GM18868 (cell line): ENCODE measurements at regions not wholly inside any gene's neighbourhood (a gene's known extent, or its start where the extent isn't known, plus 50 kb on each side); places are given as distances from the start of the nearest gene placed in this dataset.

Experiments
- ATAC-seq: cut with Tn5 transposase; IDR thresholded peaks from one replicate; pipeline ENCODE4 v1.9.1; 2021; ENCODE audit warnings: mild to moderate bottlenecking, moderate library complexity; ENCODE audit not compliant: unreplicated experiment

DNA sequence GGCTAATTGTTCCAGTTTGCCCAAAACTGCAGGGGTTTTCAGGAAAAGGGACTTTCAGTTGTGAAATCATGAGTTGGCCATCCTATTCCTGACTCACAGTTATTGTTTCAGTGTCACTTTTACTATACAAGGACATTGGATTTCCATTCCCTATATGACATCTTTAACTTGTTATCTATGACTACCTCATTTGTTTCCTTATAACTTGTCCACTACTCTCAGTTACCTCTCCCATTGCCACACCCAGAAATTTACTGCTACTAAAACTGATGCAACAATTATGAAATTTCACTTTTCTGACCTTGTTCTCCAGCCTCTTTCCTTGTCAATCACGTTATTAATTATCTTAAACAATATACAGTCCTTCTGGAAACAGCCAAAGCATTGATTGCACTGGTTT lies 116.5 kb upstream of the ZNF804A start:
- ATAC-seq = no peak

DNA sequence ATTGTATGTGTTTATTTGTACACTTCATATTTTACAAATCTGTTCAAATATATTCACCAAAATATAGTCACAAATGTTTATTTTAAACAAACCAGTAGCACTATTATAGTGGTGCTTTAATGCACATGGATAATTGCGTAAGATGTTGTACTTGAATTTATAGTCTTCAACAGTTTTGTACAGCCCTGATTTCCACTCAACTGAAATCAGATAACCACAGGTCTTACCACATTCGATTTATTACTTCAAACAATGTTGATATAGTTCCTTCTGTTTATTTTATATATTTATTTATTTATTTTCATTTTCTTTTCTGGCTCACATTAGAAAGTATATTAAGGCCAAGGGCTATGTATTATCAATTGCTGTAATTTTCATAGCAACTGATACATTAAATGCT lies 99.4 kb upstream of the ZNF804A start:
- ATAC-seq = no peak

DNA sequence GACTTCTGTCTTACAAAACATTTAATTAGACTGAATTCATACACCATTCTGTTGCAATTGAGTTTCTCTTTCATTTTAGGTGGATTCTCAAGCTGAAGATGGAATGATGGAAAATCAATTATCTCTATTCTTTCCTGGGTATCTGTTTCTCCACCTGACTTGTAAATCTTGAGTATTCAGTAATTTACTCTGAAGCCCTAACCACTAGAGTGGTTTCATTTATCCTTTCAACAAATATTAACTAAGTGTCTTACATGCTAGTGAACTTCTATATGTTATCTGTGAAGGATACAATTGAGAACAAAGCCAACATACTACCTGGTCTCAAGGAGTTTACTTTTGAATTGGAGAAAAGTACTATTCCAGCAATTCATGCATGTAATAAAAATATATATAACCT lies 94.1 kb upstream of the ZNF804A start:
- no peak for ATAC-seq

DNA sequence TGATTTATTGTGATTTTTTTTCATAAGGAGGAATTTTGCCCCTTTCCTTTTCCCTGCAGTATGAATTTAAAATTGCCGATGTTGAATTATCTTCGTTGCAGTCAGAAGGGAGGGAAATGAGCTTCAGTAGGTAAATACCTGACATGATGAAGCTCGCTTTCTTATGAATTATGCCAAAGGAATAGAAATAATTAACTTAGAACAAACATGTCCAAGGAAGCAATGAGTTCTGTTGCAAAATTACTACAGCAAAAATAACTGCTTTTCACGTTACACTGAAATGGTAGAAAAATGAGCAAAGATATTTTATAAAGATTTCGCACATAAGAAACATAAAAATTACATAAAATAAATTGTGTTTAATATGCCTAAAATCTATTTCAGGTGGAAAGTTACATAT lies 91.1 kb upstream of the ZNF804A start:
- ATAC-seq = no peak

DNA sequence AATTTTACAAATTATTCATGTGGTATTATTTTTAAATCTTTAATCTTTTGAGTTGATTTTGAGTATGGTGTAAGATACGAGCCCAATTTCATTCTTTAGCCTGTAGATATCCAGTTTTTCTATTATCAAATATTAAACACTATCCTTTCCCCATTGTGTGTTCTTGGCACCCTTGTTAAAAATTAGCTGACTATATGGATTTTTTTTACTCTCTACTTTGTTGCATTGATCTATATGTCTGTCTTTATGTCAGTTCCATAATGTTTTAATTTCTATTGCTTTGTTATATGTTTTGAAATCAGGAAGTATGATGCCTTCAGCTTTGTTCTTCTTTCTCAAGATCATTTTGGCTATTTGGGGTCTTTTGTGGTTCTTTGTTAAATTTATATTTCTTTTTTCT lies 80.9 kb upstream of the ZNF804A start:
- no peak for ATAC-seq

DNA sequence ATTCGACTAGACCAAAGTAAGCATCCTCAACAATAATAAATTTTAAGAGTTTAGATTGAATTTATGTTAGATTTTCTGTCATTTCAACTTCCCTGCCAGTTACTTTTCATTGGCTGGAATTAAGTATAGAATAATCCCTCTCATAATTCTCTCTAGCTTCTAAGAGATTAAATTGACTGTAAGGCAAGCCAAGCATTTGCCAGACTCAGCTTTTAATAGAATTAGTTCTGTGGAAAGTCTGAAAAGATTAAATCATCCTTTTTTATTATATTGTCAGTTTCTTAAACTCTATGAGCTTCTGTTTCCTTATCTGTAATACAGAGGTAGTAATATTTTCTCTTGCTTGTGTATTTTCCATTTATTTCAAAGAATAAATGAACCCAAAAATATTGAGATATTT lies 77.9 kb upstream of the ZNF804A start:
- no peak for ATAC-seq

DNA sequence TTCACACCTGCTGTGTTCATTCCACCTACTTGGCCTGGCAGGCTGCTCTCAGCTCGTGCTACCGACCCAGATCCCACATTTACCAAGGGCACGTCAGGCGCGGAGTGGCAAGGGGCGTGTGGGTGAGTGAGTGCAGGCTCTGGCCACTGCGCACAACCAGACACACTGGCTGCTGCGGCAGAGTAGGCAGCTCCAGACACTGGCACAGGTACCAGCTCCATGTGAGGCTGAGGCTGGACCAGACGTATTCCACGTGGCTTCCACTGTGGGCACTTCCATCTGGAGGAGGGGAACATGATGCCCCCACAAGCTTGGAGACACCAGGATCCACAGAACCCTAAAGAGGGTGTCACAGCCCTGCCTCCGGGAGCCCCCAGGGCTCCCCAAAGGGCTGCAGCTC lies 74.6 kb upstream of the ZNF804A start:
- ATAC-seq = no peak

DNA sequence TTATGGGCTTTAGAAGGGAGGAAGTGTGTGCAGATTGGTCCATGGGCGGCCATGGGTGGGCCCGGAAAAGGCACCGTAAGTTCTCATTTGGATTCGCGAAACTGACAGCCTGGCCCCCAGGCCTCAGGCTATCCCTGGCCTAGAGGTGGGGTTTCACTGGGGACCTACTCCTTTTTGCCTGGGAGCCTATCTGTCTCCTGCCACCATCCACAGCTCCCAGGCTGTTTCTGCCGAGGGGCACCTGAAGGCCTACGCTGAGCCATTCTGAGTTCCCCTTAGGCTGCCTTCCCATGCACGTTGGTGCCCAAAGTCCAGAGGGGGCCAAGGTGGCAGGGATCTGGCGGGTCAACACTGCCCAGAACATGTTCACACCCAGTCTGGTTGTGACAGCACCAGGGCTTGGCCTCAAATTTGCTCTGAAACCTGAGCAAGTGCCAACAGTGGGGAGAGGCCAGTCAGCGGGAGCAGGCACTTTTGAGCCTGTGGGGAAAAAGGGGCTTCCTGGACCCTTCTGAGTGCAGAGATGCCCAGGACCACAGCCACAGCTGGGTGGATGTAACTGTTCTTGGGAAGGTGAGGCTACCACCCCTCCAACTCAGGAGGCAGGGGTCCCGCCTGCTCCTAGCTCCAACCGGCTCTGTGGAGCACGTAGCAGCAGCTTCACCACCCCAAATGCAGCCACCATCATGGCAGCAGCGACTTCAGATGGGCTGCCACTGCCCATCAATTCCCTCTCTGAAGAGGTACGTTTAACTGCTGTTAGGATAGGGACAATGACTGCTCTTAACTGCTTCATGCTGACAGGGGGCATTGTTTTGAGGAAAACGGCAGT lies 73.6 kb upstream of the ZNF804A start:
- ATAC-seq = no peak

DNA sequence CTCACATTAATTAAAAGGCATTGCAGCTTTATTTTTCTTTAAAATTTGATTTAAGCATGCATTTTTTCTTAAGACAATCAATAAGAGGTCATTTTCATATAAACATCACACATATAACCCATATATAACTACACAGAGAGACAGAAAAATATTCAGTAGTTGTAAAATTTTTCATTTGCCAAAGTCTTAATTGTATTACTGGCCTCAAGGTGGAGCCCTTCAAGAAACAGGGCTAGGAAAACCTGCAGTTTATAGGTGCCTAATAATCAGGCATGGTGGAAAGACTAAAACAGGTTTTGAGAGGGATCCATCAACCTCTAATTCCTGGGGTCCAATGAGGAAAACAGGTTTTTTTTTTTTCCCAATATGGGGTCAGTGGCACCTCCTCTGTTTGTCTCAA lies 71.3 kb upstream of the ZNF804A start:
- no peak for ATAC-seq

DNA sequence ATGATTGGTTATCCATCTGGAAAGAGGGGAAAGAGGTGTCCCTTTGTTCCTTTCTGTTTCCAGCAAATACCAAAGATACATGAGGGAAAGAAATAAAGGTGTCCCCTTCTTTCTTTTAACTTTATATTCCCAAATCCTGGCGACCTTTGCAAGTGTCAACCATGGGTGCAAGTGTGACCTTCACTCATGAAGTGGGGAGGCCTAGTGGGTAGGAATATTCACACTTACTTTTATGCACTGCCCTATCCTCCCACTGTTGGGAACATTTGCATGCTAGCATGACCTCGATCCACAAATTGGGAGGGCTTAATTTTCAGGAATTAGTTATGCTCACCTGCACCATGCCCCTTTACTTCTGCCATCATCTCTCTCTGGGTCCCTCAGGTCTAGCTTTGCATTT lies 70.2 kb upstream of the ZNF804A start:
- no peak for ATAC-seq

DNA sequence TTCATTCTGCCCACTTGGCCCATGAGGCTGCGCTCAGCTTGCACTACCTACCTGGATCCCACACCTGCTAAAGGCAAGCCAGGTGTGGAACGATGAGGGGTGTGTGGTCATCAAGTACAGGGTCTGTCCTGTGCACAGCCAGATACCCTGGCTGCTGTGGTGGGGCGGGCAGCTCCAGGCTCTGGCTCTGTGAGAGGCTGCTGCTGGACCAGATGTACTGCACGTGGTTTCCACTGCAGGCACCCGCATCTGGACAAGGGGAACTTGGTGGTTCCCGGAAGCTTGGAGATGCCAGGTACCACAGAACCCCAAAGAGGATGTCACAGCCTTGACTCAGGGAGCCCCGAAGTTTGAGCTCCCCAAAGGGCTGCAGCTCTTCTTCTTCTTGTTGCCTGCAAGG lies 68.1 kb upstream of the ZNF804A start:
- no peak for ATAC-seq

DNA sequence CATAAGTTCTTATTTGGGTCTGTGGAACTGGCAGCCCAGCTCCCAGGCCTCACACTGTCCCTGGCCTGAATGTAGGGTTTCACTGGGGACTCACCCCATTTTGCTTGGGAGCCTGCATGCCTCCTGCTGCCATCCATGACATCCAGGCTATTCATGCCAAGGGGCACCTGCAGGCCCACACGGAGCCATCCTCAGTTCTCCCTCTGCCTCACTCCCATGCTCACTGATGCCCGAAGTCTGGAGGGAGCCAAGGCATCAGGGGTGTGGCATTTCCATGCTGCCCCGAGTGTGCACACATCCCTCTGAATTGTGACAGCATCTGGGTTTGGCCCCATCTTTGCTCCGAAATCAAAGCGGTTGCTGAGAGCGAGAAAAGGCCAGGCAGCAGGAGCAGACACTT lies 67.4 kb upstream of the ZNF804A start:
- no peak for ATAC-seq

DNA sequence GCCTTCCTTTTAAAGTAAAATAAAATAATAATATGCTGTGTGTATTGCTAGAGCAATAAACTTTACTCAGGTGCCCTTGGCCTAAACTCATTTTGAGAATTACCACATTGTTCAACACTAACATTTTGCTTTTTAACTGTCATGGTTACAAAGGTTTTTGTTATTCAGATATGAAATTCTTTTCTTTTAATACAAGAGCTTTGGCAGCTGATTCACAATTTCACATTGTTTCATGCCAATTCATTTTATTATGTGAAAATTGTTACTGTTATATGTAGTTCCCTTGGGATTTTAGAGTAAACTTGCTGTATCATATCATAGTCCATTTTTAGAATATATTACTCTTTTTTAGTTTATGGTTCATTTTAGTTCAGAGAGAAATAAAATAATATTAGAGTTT lies 65.8 kb upstream of the ZNF804A start:
- no peak for ATAC-seq

DNA sequence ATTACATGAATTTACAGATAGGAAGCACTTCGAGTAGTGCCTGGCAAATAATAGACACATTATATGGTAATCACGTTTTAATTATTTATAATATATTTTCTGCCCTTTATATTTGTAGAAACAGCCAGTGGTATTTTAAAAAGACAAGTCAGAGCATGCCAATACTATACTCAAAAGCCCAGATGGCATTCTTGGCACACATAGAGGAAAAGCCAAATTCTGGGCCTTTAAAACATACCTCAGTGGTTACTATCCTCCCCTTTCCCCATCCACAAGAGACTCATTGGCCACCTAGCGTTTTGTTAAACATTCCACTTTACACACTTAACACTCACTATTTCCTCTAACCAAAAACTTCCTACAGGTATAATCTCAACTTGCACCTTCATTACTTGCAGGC lies 63.3 kb upstream of the ZNF804A start:
- no peak for ATAC-seq

DNA sequence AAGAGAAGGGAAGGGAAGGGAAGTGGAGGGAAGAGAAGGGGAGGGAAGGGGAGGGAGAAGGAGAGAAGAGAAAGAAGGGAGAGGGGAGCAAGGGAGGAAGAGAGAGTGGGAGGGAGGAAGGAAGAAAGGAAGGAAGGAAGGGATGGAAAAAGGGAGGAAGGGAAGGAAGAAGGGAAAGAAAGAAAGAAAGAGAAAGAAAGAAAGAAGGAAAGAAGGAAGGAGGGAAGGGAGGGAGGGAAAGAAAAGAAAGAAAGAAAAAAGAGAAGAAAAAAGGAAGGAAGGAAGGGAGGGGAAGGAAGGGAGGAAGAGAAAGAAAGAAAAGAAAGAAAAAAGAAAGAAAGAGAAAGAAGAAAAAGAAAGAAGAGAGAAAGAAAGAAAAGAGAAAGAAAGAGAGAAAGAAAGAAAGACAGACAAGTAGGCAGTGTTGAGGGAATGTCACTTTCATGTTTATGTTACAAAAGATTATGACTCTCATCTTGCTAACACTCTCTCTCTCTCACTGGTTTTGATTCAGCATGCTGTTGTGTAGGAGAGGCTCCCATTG lies 58.0 kb upstream of the ZNF804A start:
- no peak for ATAC-seq

DNA sequence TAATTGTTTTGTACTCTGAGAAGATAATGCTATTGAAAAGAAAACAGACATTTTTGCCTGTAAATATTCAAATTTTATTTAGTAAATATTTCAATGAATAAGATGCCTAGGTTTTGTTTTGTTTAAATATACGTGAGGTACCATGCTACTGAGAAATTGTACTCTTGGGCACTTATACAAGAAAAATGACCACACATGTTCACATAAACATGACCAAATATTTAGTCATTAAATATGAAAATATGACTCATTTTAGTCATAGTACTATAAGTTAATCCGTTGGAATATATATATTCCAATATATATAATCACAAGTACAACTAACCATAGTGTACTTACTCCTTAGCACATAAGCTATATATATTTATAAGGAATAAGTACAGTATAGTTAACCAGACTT lies 56.7 kb upstream of the ZNF804A start:
- ATAC-seq = no peak

DNA sequence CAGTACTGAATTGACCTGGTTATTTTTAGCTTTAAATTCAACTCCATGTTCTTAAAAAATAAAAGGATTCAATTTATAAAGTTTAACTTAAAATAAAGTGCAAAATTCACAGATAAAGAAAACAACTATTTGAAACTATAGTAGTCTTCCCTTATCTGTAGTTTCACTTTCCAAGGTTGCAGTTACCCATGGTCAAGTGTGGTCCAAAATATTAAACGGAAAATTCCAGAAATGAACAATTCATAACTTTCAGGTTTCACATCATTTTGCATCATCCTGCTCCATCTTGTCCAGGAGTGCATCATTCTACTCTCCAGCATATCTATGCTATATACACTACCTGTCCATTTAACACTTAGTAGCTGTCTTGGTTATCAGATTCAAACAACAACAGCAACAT lies 54.5 kb upstream of the ZNF804A start:
- no peak for ATAC-seq
